ENCODE measurements at regions not wholly inside any gene's neighbourhood (a gene's known extent, or its start where the extent isn't known, plus 50 kb on each side); places are given as distances from the start of the nearest gene placed in this dataset.

DNA sequence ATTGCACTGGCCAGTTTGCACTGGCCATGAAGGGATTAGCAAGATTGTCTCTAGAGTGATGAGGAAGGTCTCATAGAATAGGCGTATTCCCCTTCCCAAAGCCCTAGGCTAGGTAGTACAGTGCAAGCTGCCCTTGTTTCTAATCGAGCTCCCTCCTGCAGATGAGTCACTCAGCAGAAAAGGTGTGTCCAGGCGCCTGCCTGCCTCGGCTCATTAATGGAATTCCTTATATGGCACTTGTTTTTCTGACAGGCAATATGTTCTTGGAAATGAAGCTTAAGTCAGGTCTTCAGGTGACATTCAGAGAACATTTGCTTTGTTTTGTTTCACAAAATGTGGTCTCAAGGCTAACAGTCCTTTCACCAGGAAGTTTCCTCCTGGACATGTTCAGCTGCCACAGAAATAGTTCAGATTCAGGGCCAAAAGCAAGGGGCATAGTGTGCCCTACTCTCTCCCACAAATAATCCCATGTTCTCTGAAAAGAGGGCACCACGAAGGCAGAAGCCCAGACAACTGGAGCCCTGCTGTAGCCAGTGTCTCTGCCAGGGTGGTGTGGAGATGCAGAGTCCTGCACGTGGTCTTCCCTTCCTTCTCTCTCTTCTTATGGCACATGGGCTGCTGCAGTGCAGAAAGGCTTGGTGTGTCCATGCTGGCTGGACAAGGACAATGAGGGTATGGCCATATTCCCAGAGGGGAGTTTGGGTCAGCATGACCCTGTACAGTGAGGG lies 281.1 kb upstream of the MAP3K1 start:
- TF ChIP-seq, protein P1, sequence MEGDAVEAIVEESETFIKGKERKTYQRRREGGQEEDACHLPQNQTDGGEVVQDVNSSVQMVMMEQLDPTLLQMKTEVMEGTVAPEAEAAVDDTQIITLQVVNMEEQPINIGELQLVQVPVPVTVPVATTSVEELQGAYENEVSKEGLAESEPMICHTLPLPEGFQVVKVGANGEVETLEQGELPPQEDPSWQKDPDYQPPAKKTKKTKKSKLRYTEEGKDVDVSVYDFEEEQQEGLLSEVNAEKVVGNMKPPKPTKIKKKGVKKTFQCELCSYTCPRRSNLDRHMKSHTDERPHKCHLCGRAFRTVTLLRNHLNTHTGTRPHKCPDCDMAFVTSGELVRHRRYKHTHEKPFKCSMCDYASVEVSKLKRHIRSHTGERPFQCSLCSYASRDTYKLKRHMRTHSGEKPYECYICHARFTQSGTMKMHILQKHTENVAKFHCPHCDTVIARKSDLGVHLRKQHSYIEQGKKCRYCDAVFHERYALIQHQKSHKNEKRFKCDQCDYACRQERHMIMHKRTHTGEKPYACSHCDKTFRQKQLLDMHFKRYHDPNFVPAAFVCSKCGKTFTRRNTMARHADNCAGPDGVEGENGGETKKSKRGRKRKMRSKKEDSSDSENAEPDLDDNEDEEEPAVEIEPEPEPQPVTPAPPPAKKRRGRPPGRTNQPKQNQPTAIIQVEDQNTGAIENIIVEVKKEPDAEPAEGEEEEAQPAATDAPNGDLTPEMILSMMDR (conservative IDR thresholded peaks at IDR 0.05 in 1 of 2, IDR thresholded peaks at IDR 0.05 in 1 of 2; ENCODE audit: extremely low read depth in 1 of 2, insufficient read depth in 1 of 2, low read depth in 1 of 2, low read length in 2 of 2) = no peak
- TF ChIP-seq EZH2 (IDR thresholded peaks at IDR 0.05; ENCODE audit: borderline replicate concordance, low read length) = no peak

All from mammary epithelial cell (primary cell).